GM23248 (cell line): ENCODE measurements at regions not wholly inside any gene's neighbourhood (a gene's known extent, or its start where the extent isn't known, plus 50 kb on each side); places are given as distances from the start of the nearest gene placed in this dataset.

ENCODE experiments used
- EZH2 ChIP-seq: fragments of 200-600 bp; sonication (generic); IDR thresholded peaks from 2 replicates; pipeline ENCODE4 v1.6.1; 2018; ENCODE audit warnings: antibody characterized with exemption, mild to moderate bottlenecking; ENCODE audit not compliant: insufficient read depth, poor library complexity, severe bottlenecking
- EZH2phosphoT487 ChIP-seq: fragments of 200-600 bp; sonication (generic); IDR thresholded peaks from 2 replicates; pipeline ENCODE4 v1.6.1; 2018; ENCODE audit warnings: antibody characterized with exemption, moderate library complexity, mild to moderate bottlenecking, low read depth; ENCODE audit not compliant: insufficient read depth

DNA sequence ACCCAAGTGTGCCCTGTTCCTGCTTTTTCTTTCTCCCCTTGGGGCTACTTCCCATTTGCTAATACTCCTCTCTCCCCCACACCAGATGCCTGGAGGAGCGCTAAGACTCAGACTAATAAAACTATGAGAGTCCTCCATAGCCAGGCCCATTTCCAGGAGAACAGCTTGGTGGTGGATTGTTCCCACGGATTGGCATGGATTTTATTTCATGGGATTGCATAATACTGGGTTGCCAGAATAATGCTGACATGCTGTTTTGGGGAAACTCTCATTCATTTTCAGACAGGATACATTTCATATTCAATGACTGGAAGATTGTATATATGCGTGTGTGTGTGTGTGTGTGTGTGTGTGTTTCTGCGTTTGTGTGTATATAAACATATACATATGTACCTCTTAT, 447.5 kb upstream of the PITX2 start:
- TF ChIP-seq EZH2 (no peak), EZH2phosphoT487 (no peak)
